ENCODE measurements at regions not wholly inside any gene's neighbourhood (a gene's known extent, or its start where the extent isn't known, plus 50 kb on each side); places are given as distances from the start of the nearest gene placed in this dataset.
"Not testable (repeated sequence)": the region's sequence is repeated elsewhere in the genome, so short reads cannot be mapped to it uniquely, and the experiment has no call there.

DNA sequence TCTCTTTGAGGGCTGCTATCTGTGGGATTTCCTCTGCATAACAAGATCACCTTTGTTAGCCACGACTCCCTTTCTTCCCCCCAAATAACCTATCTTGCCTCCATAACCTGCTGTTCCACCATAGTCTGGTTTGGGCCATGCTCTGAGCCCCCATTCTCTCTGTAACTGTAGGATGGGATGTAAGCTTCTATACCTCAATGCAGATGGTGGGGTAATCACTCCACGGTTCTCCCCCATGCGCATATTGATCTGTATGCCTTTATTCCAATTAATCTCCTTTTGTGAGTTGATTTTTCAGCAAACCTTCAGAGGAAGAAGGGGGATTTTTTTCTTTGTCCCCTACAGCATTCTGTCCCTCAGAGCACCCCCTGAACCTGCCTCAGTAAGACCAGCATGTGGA, 170.1 kb upstream of the IRF2BP2 start:
- H4K20me1 ChIP-seq (ENCODE audit: low read depth) = no peaks in the 10 kb centered on the region
- TF ChIP-seq EZH2phosphoT487 (IDR thresholded peaks at IDR 0.05) = no peak
- no peak for TF ChIP-seq CTCF (IDR thresholded peaks at IDR 0.05)
- TF ChIP-seq EZH2 (IDR thresholded peaks at IDR 0.05) = no peak
- H3K4me3 Mint-ChIP-seq = no peak overlapping the region
- H3K79me2 ChIP-seq (ENCODE audit: low read depth) = no peaks in the 10 kb centered on the region
- no peak overlapping the region for H3K27ac Mint-ChIP-seq
- DNase-seq (ENCODE audit: low spot score) = no peak
- no peaks in the 10 kb centered on the region for H3K36me3 ChIP-seq
- H3K36me3 Mint-ChIP-seq = no peaks in the 10 kb centered on the region
- no peak overlapping the region for H3K4me2 ChIP-seq
- H3K9me3 ChIP-seq (ENCODE audit: low read depth) = no peaks in the 10 kb centered on the region
- H3K9ac ChIP-seq = no peak overlapping the region
- no peak overlapping the region for H2AFZ ChIP-seq (replicated peaks)
- peaks cover 48% of the 10 kb centered on the region for H3K27me3 ChIP-seq
- H3K27me3 Mint-ChIP-seq (ENCODE audit: insufficient read depth, low read depth) = peaks cover 5% of the 10 kb centered on the region
- H3K4me1 ChIP-seq = peaks cover 12% of the 10 kb centered on the region
- no peak overlapping the region for H3K27ac ChIP-seq
- peaks cover 3% of the 10 kb centered on the region for H3F3A ChIP-seq (ENCODE audit: low read depth)
- no peaks in the 10 kb centered on the region for H3K4me1 Mint-ChIP-seq
- peaks cover 1% of the 10 kb centered on the region for H3K9me3 Mint-ChIP-seq
- no peak overlapping the region for H3K4me3 ChIP-seq

DNA sequence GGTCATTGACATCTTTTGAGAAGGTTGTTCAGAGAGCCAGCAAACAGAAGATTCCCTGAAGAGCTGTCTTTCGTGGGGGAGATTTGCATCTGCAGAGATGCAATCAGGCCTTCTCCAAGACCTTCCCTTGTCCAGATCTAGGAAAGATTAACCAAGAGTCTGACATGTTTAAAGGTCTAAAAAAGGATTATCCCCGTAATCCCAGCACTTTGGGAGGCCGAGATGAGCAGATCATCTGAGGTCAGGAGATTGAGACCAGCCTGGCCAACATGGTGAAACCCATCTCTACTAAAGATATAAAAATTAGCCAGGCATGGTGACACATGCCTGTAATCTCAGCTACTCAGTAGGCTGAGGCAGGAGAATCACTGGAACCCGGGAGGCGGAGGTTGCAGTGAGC, 169.6 kb upstream of the IRF2BP2 start:
- H3K9me3 ChIP-seq (ENCODE audit: low read depth); H3K4me3 Mint-ChIP-seq; H3K4me3 ChIP-seq; H3K27ac ChIP-seq; H3K36me3 ChIP-seq; H3K4me1 Mint-ChIP-seq; H2AFZ ChIP-seq (replicated peaks); H3K27me3 Mint-ChIP-seq (ENCODE audit: insufficient read depth, low read depth); H4K20me1 ChIP-seq (ENCODE audit: low read depth); H3K9ac ChIP-seq; H3K4me2 ChIP-seq; H3F3A ChIP-seq (ENCODE audit: low read depth); H3K79me2 ChIP-seq (ENCODE audit: low read depth); H3K4me1 ChIP-seq; H3K36me3 Mint-ChIP-seq; H3K27ac Mint-ChIP-seq; H3K9me3 Mint-ChIP-seq: not testable (repeated sequence)
- DNase-seq (ENCODE audit: low spot score) = peak; percentile 8
- peaks cover 48% of the 10 kb centered on the region for H3K27me3 ChIP-seq

DNA sequence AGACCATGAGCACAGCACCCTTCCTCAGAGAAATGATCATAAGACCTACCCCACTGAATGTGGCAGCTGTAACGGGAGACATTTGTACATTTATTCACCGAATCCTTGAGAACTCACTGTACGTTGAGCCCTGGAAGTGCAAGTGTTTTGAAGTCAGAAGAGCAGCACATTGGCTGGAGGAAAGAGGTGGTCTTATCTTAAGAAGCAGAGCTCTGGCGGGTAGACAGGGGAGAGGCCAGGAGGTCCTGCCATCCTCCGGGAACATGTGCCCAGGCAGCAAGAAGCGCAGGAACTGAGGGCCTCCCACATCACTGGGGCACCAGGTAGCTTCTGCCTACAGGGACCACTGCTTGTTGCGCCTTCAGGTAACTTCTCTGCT, 169.2 kb upstream of the IRF2BP2 start:
- H3K79me2 ChIP-seq (ENCODE audit: low read depth) = no peaks in the 10 kb centered on the region
- peaks cover 9% of the 10 kb centered on the region for H3K4me1 ChIP-seq
- H2AFZ ChIP-seq (replicated peaks) = no peak overlapping the region
- H3K4me3 ChIP-seq = no peak overlapping the region
- H3K9ac ChIP-seq = no peak overlapping the region
- DNase-seq (ENCODE audit: low spot score) = peak; percentile 11
- no peaks in the 10 kb centered on the region for H3K4me1 Mint-ChIP-seq
- no peaks in the 10 kb centered on the region for H3F3A ChIP-seq (ENCODE audit: low read depth)
- H3K4me2 ChIP-seq = no peak overlapping the region
- TF ChIP-seq EZH2 (IDR thresholded peaks at IDR 0.05) (no peak), EZH2phosphoT487 (IDR thresholded peaks at IDR 0.05) (no peak), CTCF (IDR thresholded peaks at IDR 0.05) (no peak)
- H3K27me3 ChIP-seq = peaks cover 48% of the 10 kb centered on the region
- no peaks in the 10 kb centered on the region for H4K20me1 ChIP-seq (ENCODE audit: low read depth)
- H3K27me3 Mint-ChIP-seq (ENCODE audit: insufficient read depth, low read depth) = peaks cover 5% of the 10 kb centered on the region
- no peak overlapping the region for H3K4me3 Mint-ChIP-seq
- H3K9me3 Mint-ChIP-seq = peaks cover 3% of the 10 kb centered on the region
- no peaks in the 10 kb centered on the region for H3K36me3 Mint-ChIP-seq
- H3K27ac Mint-ChIP-seq = no peak overlapping the region
- H3K27ac ChIP-seq = no peak overlapping the region
- H3K9me3 ChIP-seq (ENCODE audit: low read depth) = no peaks in the 10 kb centered on the region
- no peaks in the 10 kb centered on the region for H3K36me3 ChIP-seq

DNA sequence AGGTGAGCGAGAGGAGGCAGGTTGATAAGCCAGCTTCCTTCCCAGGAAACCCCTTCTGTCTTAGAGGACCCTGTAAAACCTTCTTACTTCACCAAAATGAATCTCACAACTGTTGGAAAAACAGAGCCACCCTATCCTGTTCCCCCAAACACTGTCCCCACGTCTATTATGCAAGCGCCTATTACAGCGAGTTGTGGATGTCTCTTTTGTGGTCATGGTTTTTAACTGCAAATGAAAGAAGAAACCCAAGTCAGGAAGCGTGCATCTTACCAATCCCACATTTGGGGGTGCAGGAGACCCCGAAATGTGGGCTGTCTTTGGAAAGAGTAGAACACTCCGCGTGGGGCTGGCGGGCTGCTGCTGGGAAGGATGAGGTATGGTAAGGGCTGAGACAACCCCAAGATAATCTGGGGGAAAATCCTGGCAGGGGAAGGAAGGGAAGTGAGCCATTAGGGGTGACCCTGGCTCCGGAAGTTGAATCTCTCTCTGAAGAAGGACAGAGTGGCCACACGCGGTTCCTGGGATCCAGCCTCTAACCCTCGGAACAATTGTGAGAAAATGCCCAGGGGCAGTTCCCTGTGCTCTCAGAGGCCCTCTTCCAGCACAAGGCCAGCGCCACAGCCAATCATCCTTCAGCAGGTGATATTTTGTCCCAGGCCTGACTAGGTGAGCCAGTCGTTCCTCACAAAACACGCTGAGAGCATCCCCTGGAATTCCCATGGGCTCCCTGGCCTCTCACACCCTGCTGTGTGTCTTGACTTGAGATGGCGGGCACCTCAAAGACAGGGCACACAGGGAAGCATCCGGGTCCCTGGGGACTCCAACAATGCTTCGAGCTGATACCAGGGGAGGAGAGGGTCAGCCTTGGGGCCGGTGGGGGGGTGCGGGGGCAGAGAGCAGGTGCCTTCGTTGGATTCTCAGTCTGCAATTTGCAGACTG, 168.5 kb upstream of the IRF2BP2 start:
- peaks cover 5% of the 10 kb centered on the region for H3K27me3 Mint-ChIP-seq (ENCODE audit: insufficient read depth, low read depth)
- no peaks in the 10 kb centered on the region for H3K4me1 Mint-ChIP-seq
- Histone ChIP-seq H2AFZ (replicated peaks) (peak overlapping the region; percentile 8), H3K4me2 (no peak overlapping the region), H3K27ac (no peak overlapping the region), H3K9me3 (ENCODE audit: low read depth) (no peaks in the 10 kb centered on the region), H3K36me3 (no peaks in the 10 kb centered on the region), H3K4me3 (no peak overlapping the region), H4K20me1 (ENCODE audit: low read depth) (no peaks in the 10 kb centered on the region), H3K79me2 (ENCODE audit: low read depth) (no peaks in the 10 kb centered on the region), H3F3A (ENCODE audit: low read depth) (no peaks in the 10 kb centered on the region), H3K4me1 (peaks cover 9% of the 10 kb centered on the region), H3K9ac (no peak overlapping the region), H3K27me3 (peaks cover 48% of the 10 kb centered on the region)
- no peak overlapping the region for H3K27ac Mint-ChIP-seq
- peak; percentile 30 for DNase-seq (ENCODE audit: low spot score)
- H3K4me3 Mint-ChIP-seq = no peak overlapping the region
- TF ChIP-seq EZH2 (IDR thresholded peaks at IDR 0.05) = no peak
- TF ChIP-seq EZH2phosphoT487 (IDR thresholded peaks at IDR 0.05) = no peak
- H3K36me3 Mint-ChIP-seq = no peaks in the 10 kb centered on the region
- peaks cover 3% of the 10 kb centered on the region for H3K9me3 Mint-ChIP-seq

Data from neural progenitor cell (in vitro differentiated cells).